Left ventricle myocardium inferior (tissue), 1 donor: ENCODE measurements at regions not wholly inside any gene's neighbourhood (a gene's known extent, or its start where the extent isn't known, plus 50 kb on each side); places are given as distances from the start of the nearest gene placed in this dataset.

Experiments
- DNase-seq: peaks from one replicate; pipeline ENCODE4 v3.0.0-alpha.2; 2020
- H3K27ac ChIP-seq: fragments of 200-600 bp; replicated peaks from 2 replicates; pipeline ENCODE4 v1.8.0; 2021
- H3K27me3 ChIP-seq: fragments of 200-600 bp; 2 replicates; pipeline ENCODE4 v1.8.0; 2021; ENCODE audit warnings: low read depth
- H3K36me3 ChIP-seq: fragments of 200-600 bp; 2 replicates; pipeline ENCODE4 v1.8.0; 2021
- H3K4me1 ChIP-seq: fragments of 200-600 bp; 2 replicates; pipeline ENCODE4 v1.8.0; 2021
- H3K4me3 ChIP-seq: fragments of 200-600 bp; 2 replicates; pipeline ENCODE4 v1.8.0; 2021; ENCODE audit warnings: mild to moderate bottlenecking, moderate library complexity
- H3K9me3 ChIP-seq: fragments of 200-600 bp; replicated peaks from 2 replicates; pipeline ENCODE4 v1.8.0; 2021
- CTCF ChIP-seq: fragments of 200-600 bp; IDR thresholded peaks from 2 replicates; pipeline ENCODE4 v1.8.0; 2021; ENCODE audit warnings: antibody characterized with exemption, mild to moderate bottlenecking, borderline replicate concordance
- intact Hi-C: fragments of 100-400 bp; cut with micrococcal nuclease; formaldehyde crosslinking; loops from one replicate; pipeline ENCODE4 v1.11.0; 2022
- donor health status: DM: no; HTN: yes; CAD: no; lungs with severe emphysema.

DNA sequence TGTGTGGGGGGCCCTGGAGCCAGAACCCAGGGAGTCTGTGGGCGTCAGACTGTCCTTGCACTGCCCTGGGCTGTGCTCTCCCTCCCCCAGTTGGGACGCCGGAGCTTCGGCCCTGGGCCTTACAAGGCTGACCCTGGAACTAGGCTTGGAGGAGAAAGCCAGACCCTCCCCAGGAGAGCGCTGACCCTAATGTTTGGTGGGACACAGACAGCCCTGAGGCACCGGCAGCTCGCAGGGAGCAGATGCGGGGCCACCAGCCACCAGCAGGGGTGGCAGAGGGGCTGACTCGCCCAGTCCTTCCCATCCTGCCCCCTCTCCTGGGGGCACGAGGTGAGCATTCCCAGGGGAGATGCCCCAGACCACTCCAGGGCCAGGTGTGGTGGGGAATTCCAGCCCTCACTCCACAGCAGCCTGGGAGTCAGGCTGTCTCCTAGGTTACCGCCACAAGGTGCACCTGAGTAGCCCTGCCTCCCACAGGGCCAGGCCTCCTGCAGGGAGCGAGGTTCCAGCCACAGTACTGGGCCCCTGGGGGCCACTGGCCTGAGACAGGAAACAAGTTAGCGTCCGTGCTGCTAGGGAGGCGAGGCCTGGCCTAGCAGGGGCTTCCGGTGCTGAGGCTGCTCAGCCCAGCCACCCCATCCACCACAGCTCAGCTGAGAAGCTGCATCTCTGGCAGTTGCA is 134.6 kb downstream of the OLFM1 start:
- TF ChIP-seq CTCF, result no peak
- Histone ChIP-seq H3K4me1 (peaks cover 8% of the 10 kb centered on the region), H3K27me3 (peaks cover 86% of the 10 kb centered on the region), H3K27ac (no peak overlapping the region), H3K4me3 (no peak overlapping the region), H3K36me3 (no peaks in the 10 kb centered on the region), H3K9me3 (no peaks in the 10 kb centered on the region)
- intact Hi-C loops, result no loop called here
- no peak for DNase-seq

- no peaks in the 10 kb centered on the region for H3K9me3 ChIP-seq
- DNase-seq, result no peak
- peaks cover 7% of the 10 kb centered on the region for H3K4me1 ChIP-seq
- no peak overlapping the region for H3K4me3 ChIP-seq
- no peak for TF ChIP-seq CTCF
- no peaks in the 10 kb centered on the region for H3K36me3 ChIP-seq
- H3K27ac ChIP-seq, result no peak overlapping the region
- intact Hi-C loops, result no loop called here
- H3K27me3 ChIP-seq, result peaks cover 86% of the 10 kb centered on the region
Measured at GRCh38 chr9:135222881-135223760, 135.7 kb downstream of the OLFM1 start.

GRCh38 chr9:135223831-135224230 is 136.4 kb downstream of the OLFM1 start:
- Histone ChIP-seq H3K27me3 (peaks cover 86% of the 10 kb centered on the region), H3K36me3 (no peaks in the 10 kb centered on the region), H3K4me3 (no peak overlapping the region), H3K27ac (no peak overlapping the region), H3K9me3 (no peaks in the 10 kb centered on the region), H3K4me1 (peaks cover under 1% of the 10 kb centered on the region)
- no peak for DNase-seq
- TF ChIP-seq CTCF, result no peak
- intact Hi-C loops, result no loop called here

DNA sequence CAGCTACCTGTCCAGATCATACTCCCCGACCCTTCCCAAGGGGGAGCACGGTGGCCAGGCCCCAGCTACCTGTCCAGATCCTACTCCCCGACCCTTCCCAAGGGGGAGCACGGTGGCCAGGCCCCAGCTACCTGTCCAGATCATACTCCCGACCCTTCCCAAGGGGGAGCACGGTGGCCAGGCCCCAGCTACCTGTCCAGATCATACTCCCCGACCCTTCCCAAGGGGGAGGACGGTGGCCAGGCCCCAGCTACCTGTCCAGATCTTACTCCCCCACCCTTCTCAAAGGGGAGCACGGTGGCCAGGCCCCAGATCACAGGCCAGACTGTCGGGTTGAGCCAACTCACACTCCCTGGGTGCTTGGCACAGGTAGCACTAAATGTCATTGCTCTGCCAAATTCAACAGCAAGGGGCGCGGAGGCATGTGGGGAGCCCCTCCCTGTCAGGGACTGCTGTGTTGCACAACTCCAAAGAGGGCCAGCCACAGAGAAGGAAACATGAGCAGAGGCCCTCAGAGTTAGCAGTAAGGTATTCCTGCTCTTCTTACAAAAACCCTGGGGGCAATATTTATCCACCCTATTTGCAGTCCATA is 136.9 kb downstream of the OLFM1 start:
- Histone ChIP-seq H3K9me3 (no peaks in the 10 kb centered on the region), H3K27me3 (peaks cover 86% of the 10 kb centered on the region), H3K4me3 (no peak overlapping the region), H3K27ac (no peak overlapping the region), H3K4me1 (no peaks in the 10 kb centered on the region), H3K36me3 (no peaks in the 10 kb centered on the region)
- intact Hi-C loops, result no loop called here
- no peak for TF ChIP-seq CTCF
- no peak for DNase-seq

DNA sequence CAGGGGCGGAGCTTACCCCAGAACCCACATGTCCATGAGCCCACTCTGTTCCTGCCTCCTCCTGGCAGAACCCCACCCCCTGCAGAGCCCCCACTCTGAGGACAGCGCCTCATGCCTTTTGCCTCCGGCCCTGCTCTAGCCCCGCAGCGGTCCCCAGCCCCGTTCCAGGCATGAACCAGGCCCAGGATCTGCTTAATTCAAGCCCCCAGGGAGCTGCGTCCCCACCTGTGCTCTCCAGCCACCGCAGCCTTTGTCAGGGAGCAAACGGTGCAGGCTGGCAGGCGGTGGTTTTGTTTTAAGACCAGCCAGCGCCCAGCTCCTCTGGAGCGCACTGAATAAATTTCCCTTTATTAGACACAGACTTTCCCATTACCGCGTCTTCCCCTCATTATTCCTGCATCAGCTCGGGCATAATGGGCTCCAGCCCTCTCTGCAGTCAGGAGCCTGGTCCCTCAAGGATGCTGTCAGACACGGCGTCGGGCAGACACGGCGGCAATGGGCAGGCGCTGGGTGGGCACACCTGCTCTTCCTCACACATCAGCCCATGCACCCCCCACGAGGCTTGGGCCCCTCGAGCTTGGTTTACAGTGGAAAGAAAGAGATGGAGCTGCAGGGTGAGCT is 137.6 kb downstream of the OLFM1 start:
- Histone ChIP-seq H3K4me3 (no peak overlapping the region), H3K4me1 (no peaks in the 10 kb centered on the region), H3K9me3 (no peaks in the 10 kb centered on the region), H3K27ac (no peak overlapping the region), H3K36me3 (no peaks in the 10 kb centered on the region), H3K27me3 (peaks cover 86% of the 10 kb centered on the region)
- no peak for DNase-seq
- no peak for TF ChIP-seq CTCF
- intact Hi-C loops, result no loop called here
